ENCODE measurements at regions not wholly inside any gene's neighbourhood (a gene's known extent, or its start where the extent isn't known, plus 50 kb on each side); places are given as distances from the start of the nearest gene placed in this dataset.

GRCh38 chr16:17561056-17561455, 90.3 kb upstream of the XYLT1 start:
- Mint-ChIP-seq H3K36me3 (no peaks in the 10 kb centered on the region), H3K4me1 (no peaks in the 10 kb centered on the region), H3K27ac (no peak overlapping the region), H3K9me3 (peaks cover 0 to 2% (median 0%) of the 10 kb centered on the region in 7 donors), H3K27me3 (peaks cover 4% of the 10 kb centered on the region), H3K4me3 (no peak overlapping the region)
- Histone ChIP-seq H3K27ac (ENCODE audit: insufficient read depth, low read length, poor library complexity, severe bottlenecking) (no peak overlapping the region), H3K9me3 (ENCODE audit: control insufficient read depth in 2 of 2, low read length in 2 of 2) (peaks cover 0 to 2% of the 10 kb centered on the region in 2 experiments), H3K27me3 (ENCODE audit: control insufficient read depth, insufficient read depth, low read length) (peaks cover 3% of the 10 kb centered on the region), H3K36me3 (ENCODE audit: control insufficient read depth, insufficient read depth, low read length) (no peaks in the 10 kb centered on the region), H3K4me3 (ENCODE audit: low read depth, low read length) (no peak overlapping the region), H3K4me1 (ENCODE audit: control insufficient read depth, insufficient read depth, low read length, poor library complexity, severe bottlenecking) (no peaks in the 10 kb centered on the region)
- DNase-seq (no peak), ATAC-seq (ENCODE audit: low read depth in 2 of 2) (no peak)

GRCh38 chr16:17560548-17560947, 89.8 kb upstream of the XYLT1 start:
- no peak overlapping the region for H3K4me3 ChIP-seq (ENCODE audit: low read depth, low read length)
- DNase-seq (no peak), ATAC-seq (ENCODE audit: low read depth in 2 of 2) (no peak)
- Mint-ChIP-seq H3K9me3 (peaks cover 0 to 2% (median 0%) of the 10 kb centered on the region in 7 donors), H3K36me3 (no peaks in the 10 kb centered on the region), H3K4me1 (no peaks in the 10 kb centered on the region), H3K4me3 (no peak overlapping the region), H3K27ac (no peak overlapping the region), H3K27me3 (peaks cover under 1% of the 10 kb centered on the region)
- no peaks in the 10 kb centered on the region for H3K9me3 ChIP-seq (ENCODE audit: control insufficient read depth in 2 of 2, low read length in 2 of 2)
- no peaks in the 10 kb centered on the region for H3K27me3 ChIP-seq (ENCODE audit: control insufficient read depth, insufficient read depth, low read length)
- H3K4me1 ChIP-seq (ENCODE audit: control insufficient read depth, insufficient read depth, low read length, poor library complexity, severe bottlenecking) = no peaks in the 10 kb centered on the region
- H3K27ac ChIP-seq (ENCODE audit: insufficient read depth, low read length, poor library complexity, severe bottlenecking) = no peak overlapping the region
- no peaks in the 10 kb centered on the region for H3K36me3 ChIP-seq (ENCODE audit: control insufficient read depth, insufficient read depth, low read length)

GRCh38 chr16:17559394-17559793, 88.6 kb upstream of the XYLT1 start:
- no peak overlapping the region for H3K4me3 ChIP-seq (ENCODE audit: low read depth, low read length)
- no peaks in the 10 kb centered on the region for H3K36me3 ChIP-seq (ENCODE audit: control insufficient read depth, insufficient read depth, low read length)
- Mint-ChIP-seq H3K9me3 (peaks cover 0 to 2% (median 0%) of the 10 kb centered on the region in 7 donors), H3K27me3 (peaks cover 5% of the 10 kb centered on the region), H3K27ac (no peak overlapping the region), H3K36me3 (peaks cover 2% of the 10 kb centered on the region), H3K4me3 (no peak overlapping the region), H3K4me1 (no peaks in the 10 kb centered on the region)
- H3K9me3 ChIP-seq (ENCODE audit: control insufficient read depth in 2 of 2, low read length in 2 of 2) = no peaks in the 10 kb centered on the region
- ATAC-seq (ENCODE audit: low read depth in 2 of 2) = no peak
- no peak for DNase-seq
- H3K4me1 ChIP-seq (ENCODE audit: control insufficient read depth, insufficient read depth, low read length, poor library complexity, severe bottlenecking) = no peaks in the 10 kb centered on the region
- H3K27me3 ChIP-seq (ENCODE audit: control insufficient read depth, insufficient read depth, low read length) = no peaks in the 10 kb centered on the region
- H3K27ac ChIP-seq (ENCODE audit: insufficient read depth, low read length, poor library complexity, severe bottlenecking) = no peak overlapping the region

- no peak for DNase-seq
- H3K4me3 Mint-ChIP-seq = no peak overlapping the region
- no peaks in the 10 kb centered on the region for H3K27me3 ChIP-seq (ENCODE audit: control insufficient read depth, insufficient read depth, low read length)
- peaks cover 4% of the 10 kb centered on the region for H3K36me3 Mint-ChIP-seq
- no peak overlapping the region for H3K27ac ChIP-seq (ENCODE audit: insufficient read depth, low read length, poor library complexity, severe bottlenecking)
- H3K9me3 Mint-ChIP-seq = peaks cover 0 to 2% (median 0%) of the 10 kb centered on the region in 7 donors
- H3K27ac Mint-ChIP-seq = no peak overlapping the region
- H3K4me1 ChIP-seq (ENCODE audit: control insufficient read depth, insufficient read depth, low read length, poor library complexity, severe bottlenecking) = no peaks in the 10 kb centered on the region
- H3K27me3 Mint-ChIP-seq = peaks cover 5% of the 10 kb centered on the region
- H3K9me3 ChIP-seq (ENCODE audit: control insufficient read depth in 2 of 2, low read length in 2 of 2) = no peaks in the 10 kb centered on the region
- no peaks in the 10 kb centered on the region for H3K36me3 ChIP-seq (ENCODE audit: control insufficient read depth, insufficient read depth, low read length)
- H3K4me3 ChIP-seq (ENCODE audit: low read depth, low read length) = no peak overlapping the region
- ATAC-seq (ENCODE audit: low read depth in 2 of 2) = no peak
- no peaks in the 10 kb centered on the region for H3K4me1 Mint-ChIP-seq
These were observed 87.2 kb upstream of the XYLT1 start for GRCh38 chr16:17557949-17558348.

GRCh38 chr16:17557480-17557879, 86.7 kb upstream of the XYLT1 start:
- no peaks in the 10 kb centered on the region for H3K4me1 Mint-ChIP-seq
- H3K27me3 ChIP-seq (ENCODE audit: control insufficient read depth, insufficient read depth, low read length) = no peaks in the 10 kb centered on the region
- no peak overlapping the region for H3K4me3 ChIP-seq (ENCODE audit: low read depth, low read length)
- DNase-seq = no peak
- H3K27ac ChIP-seq (ENCODE audit: insufficient read depth, low read length, poor library complexity, severe bottlenecking) = no peak overlapping the region
- no peak for ATAC-seq (ENCODE audit: low read depth in 2 of 2)
- peaks cover 5% of the 10 kb centered on the region for H3K27me3 Mint-ChIP-seq
- H3K36me3 ChIP-seq (ENCODE audit: control insufficient read depth, insufficient read depth, low read length) = no peaks in the 10 kb centered on the region
- no peak overlapping the region for H3K4me3 Mint-ChIP-seq
- H3K36me3 Mint-ChIP-seq = peaks cover 4% of the 10 kb centered on the region
- peaks cover 0 to 2% (median 0%) of the 10 kb centered on the region in 7 donors for H3K9me3 Mint-ChIP-seq
- no peak overlapping the region for H3K27ac Mint-ChIP-seq
- H3K4me1 ChIP-seq (ENCODE audit: control insufficient read depth, insufficient read depth, low read length, poor library complexity, severe bottlenecking) = no peaks in the 10 kb centered on the region
- no peaks in the 10 kb centered on the region for H3K9me3 ChIP-seq (ENCODE audit: control insufficient read depth in 2 of 2, low read length in 2 of 2)

- DNase-seq (peak in 1 of 3 donors; percentile 25), ATAC-seq (ENCODE audit: low read depth in 2 of 2) (no peak)
- H3K4me1 ChIP-seq (ENCODE audit: control insufficient read depth, insufficient read depth, low read length, poor library complexity, severe bottlenecking) = no peaks in the 10 kb centered on the region
- no peaks in the 10 kb centered on the region for H3K36me3 ChIP-seq (ENCODE audit: control insufficient read depth, insufficient read depth, low read length)
- H3K9me3 ChIP-seq (ENCODE audit: control insufficient read depth in 2 of 2, low read length in 2 of 2) = no peaks in the 10 kb centered on the region
- H3K27ac ChIP-seq (ENCODE audit: insufficient read depth, low read length, poor library complexity, severe bottlenecking) = no peak overlapping the region
- H3K36me3 Mint-ChIP-seq = peaks cover 4% of the 10 kb centered on the region
- no peak overlapping the region for H3K4me3 ChIP-seq (ENCODE audit: low read depth, low read length)
- peaks cover 5% of the 10 kb centered on the region for H3K27me3 Mint-ChIP-seq
- no peaks in the 10 kb centered on the region for H3K27me3 ChIP-seq (ENCODE audit: control insufficient read depth, insufficient read depth, low read length)
- H3K4me3 Mint-ChIP-seq = no peak overlapping the region
- H3K4me1 Mint-ChIP-seq = no peaks in the 10 kb centered on the region
- peaks cover 0 to 2% (median 0%) of the 10 kb centered on the region in 7 donors for H3K9me3 Mint-ChIP-seq
- no peak overlapping the region for H3K27ac Mint-ChIP-seq
These were observed 85.7 kb upstream of the XYLT1 start for GRCh38 chr16:17556276-17557052.

GRCh38 chr16:17555176-17555575, 84.4 kb upstream of the XYLT1 start:
- Histone ChIP-seq H3K4me1 (ENCODE audit: control insufficient read depth, insufficient read depth, low read length, poor library complexity, severe bottlenecking) (no peaks in the 10 kb centered on the region), H3K27me3 (ENCODE audit: control insufficient read depth, insufficient read depth, low read length) (no peaks in the 10 kb centered on the region), H3K36me3 (ENCODE audit: control insufficient read depth, insufficient read depth, low read length) (no peaks in the 10 kb centered on the region), H3K9me3 (ENCODE audit: control insufficient read depth in 2 of 2, low read length in 2 of 2) (no peaks in the 10 kb centered on the region), H3K4me3 (ENCODE audit: low read depth, low read length) (no peak overlapping the region), H3K27ac (ENCODE audit: insufficient read depth, low read length, poor library complexity, severe bottlenecking) (no peak overlapping the region)
- H3K27ac Mint-ChIP-seq = no peak overlapping the region
- no peak overlapping the region for H3K4me3 Mint-ChIP-seq
- H3K4me1 Mint-ChIP-seq = no peaks in the 10 kb centered on the region
- peaks cover 5% of the 10 kb centered on the region for H3K27me3 Mint-ChIP-seq
- H3K36me3 Mint-ChIP-seq = peaks cover 4% of the 10 kb centered on the region
- no peak for ATAC-seq (ENCODE audit: low read depth in 2 of 2)
- peaks cover 0 to 2% (median 0%) of the 10 kb centered on the region in 7 donors for H3K9me3 Mint-ChIP-seq
- DNase-seq = no peak

GRCh38 chr16:17552351-17552750, 81.6 kb upstream of the XYLT1 start:
- H3K36me3 ChIP-seq (ENCODE audit: control insufficient read depth, insufficient read depth, low read length) = no peaks in the 10 kb centered on the region
- DNase-seq (no peak), ATAC-seq (ENCODE audit: low read depth in 2 of 2) (no peak)
- no peak overlapping the region for H3K27ac Mint-ChIP-seq
- no peaks in the 10 kb centered on the region for H3K9me3 ChIP-seq (ENCODE audit: control insufficient read depth in 2 of 2, low read length in 2 of 2)
- no peak overlapping the region for H3K4me3 ChIP-seq (ENCODE audit: low read depth, low read length)
- H3K4me1 ChIP-seq (ENCODE audit: control insufficient read depth, insufficient read depth, low read length, poor library complexity, severe bottlenecking) = no peaks in the 10 kb centered on the region
- H3K9me3 Mint-ChIP-seq = peaks cover 0 to 2% (median 0%) of the 10 kb centered on the region in 7 donors
- H3K4me3 Mint-ChIP-seq = no peak overlapping the region
- H3K27me3 ChIP-seq (ENCODE audit: control insufficient read depth, insufficient read depth, low read length) = no peaks in the 10 kb centered on the region
- peaks cover 5% of the 10 kb centered on the region for H3K27me3 Mint-ChIP-seq
- no peak overlapping the region for H3K27ac ChIP-seq (ENCODE audit: insufficient read depth, low read length, poor library complexity, severe bottlenecking)
- H3K36me3 Mint-ChIP-seq = peaks cover 4% of the 10 kb centered on the region
- no peaks in the 10 kb centered on the region for H3K4me1 Mint-ChIP-seq
